Mucosa of stomach (tissue), 1 donor: ENCODE measurements at regions not wholly inside any gene's neighbourhood (a gene's known extent, or its start where the extent isn't known, plus 50 kb on each side); places are given as distances from the start of the nearest gene placed in this dataset.

ENCODE experiments used
- H3K27me3 ChIP-seq: one replicate; pipeline ENCODE4 v1.7.0; 2013; ENCODE audit warnings: mild to moderate bottlenecking, low read length; ENCODE audit not compliant: control insufficient read depth, insufficient read depth
- H3K36me3 ChIP-seq: one replicate; pipeline ENCODE4 v1.7.0; 2013; ENCODE audit warnings: low read length; ENCODE audit not compliant: control insufficient read depth, insufficient read depth
- H3K4me1 ChIP-seq: one replicate; pipeline ENCODE4 v1.7.0; 2013; ENCODE audit warnings: mild to moderate bottlenecking, low read length; ENCODE audit not compliant: control insufficient read depth, insufficient read depth
- H3K4me3 ChIP-seq: one replicate; pipeline ENCODE4 v1.7.0; 2013; ENCODE audit warnings: low read length
- H3K9ac ChIP-seq: one replicate; pipeline ENCODE4 v1.7.0; 2013; ENCODE audit warnings: mild to moderate bottlenecking, low read length, moderate library complexity
- H3K9me3 ChIP-seq: one replicate; pipeline ENCODE4 v1.7.0; 2013; ENCODE audit warnings: mild to moderate bottlenecking, low read length, moderate library complexity; ENCODE audit not compliant: control insufficient read depth
- donor health status: Pancreatic carcinoma.

DNA sequence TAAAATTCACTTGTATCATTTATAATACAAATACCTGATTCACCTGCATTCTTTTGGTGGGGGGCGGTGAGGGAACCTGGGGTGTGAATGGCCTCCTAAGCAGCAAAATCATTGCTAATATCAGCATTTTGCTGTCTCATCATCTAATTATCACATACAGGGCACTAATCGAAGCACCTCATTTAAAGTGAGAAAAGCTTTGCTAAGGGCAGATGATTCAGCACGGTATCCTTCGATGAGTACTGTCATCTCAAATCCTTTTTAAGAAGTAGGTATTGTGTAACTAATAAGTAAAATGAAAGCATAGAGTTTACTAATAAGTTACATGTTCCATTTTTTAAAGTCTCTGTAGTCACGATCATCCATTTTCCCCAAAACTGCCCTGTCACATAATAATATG, 278.1 kb upstream of the SOX5 start:
- Histone ChIP-seq H3K36me3 (no peaks in the 10 kb centered on the region), H3K27me3 (no peaks in the 10 kb centered on the region), H3K4me3 (no peak overlapping the region), H3K4me1 (peaks cover 11% of the 10 kb centered on the region), H3K9ac (no peak overlapping the region), H3K9me3 (no peaks in the 10 kb centered on the region)

DNA sequence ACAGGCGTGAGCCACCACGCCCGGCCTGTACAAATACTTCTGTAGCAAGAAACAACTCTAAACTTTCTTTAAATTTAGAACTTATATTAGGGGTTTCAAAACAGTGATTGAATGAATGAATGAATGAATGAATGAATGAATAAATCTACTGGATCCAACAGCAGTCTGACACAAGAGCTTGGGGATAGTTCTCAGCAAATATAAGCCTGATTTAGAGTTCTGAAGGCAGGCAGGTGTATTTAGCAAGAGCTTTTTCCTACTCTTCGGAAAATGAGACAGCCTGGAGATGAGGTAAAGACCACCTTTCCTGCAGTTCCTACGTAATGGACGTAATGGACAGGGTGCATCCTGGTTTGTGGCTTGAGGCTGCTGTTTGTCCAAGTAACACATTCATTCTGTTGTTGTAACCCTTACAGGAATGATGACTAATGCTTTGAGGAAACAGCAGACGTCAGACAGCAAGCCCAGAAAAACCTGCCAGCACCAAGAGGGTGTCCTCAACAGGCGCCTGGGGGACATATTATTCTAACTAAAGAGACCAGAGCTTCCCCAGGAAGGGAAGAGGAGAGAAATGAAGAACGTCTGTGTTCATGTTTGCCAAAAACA, 277.4 kb upstream of the SOX5 start:
- Histone ChIP-seq H3K4me3 (no peak overlapping the region), H3K9ac (no peak overlapping the region), H3K36me3 (no peaks in the 10 kb centered on the region), H3K4me1 (peaks cover 11% of the 10 kb centered on the region), H3K27me3 (no peaks in the 10 kb centered on the region), H3K9me3 (no peaks in the 10 kb centered on the region)

DNA sequence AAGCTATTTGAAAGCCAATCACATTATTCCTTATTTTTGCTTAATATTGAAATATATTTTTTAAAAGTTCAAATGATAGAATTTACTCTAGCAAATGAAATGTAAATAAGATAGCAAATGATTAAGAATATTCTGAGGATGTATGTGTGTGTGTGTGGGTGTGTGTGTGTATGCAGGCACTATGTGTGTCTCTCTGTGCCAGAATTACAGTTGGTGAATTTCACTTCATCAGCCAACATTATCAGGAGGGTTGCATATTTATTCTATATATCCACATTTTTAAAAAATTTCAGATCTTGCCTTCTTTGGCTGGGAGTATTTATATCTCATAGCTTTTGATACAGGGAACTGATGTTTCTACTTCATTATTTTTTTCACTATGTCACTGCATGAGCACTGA, 274.9 kb upstream of the SOX5 start:
- Histone ChIP-seq H3K4me1 (peaks cover 11% of the 10 kb centered on the region), H3K9ac (no peak overlapping the region), H3K9me3 (no peaks in the 10 kb centered on the region), H3K4me3 (no peak overlapping the region), H3K36me3 (no peaks in the 10 kb centered on the region), H3K27me3 (no peaks in the 10 kb centered on the region)

DNA sequence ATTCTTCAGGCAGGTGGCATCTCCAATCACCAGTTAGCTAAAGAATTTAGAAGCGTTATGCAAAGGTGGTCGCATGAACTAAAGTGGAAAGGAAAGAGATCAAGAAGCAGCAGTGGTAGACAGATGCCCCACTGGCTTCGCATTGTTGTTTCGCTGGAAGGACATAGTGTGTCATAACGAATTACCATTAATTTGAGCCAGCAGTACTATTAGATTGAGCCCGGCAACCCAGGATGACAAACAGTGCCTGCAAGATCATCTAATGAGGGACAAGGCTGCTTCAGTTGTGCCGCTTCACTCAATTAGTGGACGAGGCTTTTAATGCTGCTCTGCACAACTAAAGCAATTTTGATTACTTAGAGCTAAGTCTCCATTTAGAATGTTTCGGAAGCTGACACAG, 274.5 kb upstream of the SOX5 start:
- H3K4me1 ChIP-seq, result peaks cover 11% of the 10 kb centered on the region
- no peaks in the 10 kb centered on the region for H3K36me3 ChIP-seq
- H3K9ac ChIP-seq, result no peak overlapping the region
- no peak overlapping the region for H3K4me3 ChIP-seq
- no peaks in the 10 kb centered on the region for H3K9me3 ChIP-seq
- no peaks in the 10 kb centered on the region for H3K27me3 ChIP-seq

DNA sequence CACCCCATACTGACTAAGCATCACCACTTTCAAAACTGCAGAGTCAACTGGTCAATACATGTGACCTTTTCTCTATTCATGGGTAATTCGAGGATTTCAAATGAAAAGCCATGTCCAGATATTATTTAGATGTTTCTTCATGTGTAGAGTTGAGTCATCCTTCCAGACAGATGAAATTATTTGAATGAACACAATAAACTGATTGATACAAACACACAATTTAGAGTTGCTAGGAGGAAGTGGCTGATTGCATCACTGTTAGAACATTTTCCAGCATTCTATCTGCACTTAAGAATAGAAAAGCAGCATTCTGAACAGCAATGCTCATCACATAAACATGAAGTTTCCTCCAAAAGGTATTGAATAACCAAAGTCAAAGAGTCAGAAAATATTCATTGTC, 273.5 kb upstream of the SOX5 start:
- no peaks in the 10 kb centered on the region for H3K36me3 ChIP-seq
- H3K4me3 ChIP-seq, result no peak overlapping the region
- H3K9ac ChIP-seq, result no peak overlapping the region
- no peaks in the 10 kb centered on the region for H3K27me3 ChIP-seq
- peaks cover 11% of the 10 kb centered on the region for H3K4me1 ChIP-seq
- no peaks in the 10 kb centered on the region for H3K9me3 ChIP-seq

DNA sequence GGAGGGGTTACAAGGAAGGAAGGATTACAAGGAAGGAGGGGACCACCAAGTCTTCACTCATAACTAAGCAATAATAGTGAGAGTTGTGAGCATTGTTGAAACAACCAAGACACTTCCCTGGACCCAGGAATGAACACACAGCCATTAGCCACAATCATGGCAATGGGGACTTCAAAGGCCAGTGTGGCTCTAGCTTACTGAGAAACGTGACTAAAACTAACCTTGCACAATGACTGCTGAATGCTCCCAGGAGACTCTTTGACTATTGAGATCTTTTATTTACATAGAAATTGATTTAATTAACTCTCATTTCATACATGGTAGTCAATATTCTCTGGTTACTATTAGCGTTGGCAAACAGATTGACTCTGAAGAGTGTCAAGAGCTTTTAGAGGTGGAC, 263.0 kb upstream of the SOX5 start:
- Histone ChIP-seq H3K4me3 (no peak overlapping the region), H3K27me3 (no peaks in the 10 kb centered on the region), H3K4me1 (no peaks in the 10 kb centered on the region), H3K9ac (no peak overlapping the region), H3K9me3 (no peaks in the 10 kb centered on the region), H3K36me3 (no peaks in the 10 kb centered on the region)

DNA sequence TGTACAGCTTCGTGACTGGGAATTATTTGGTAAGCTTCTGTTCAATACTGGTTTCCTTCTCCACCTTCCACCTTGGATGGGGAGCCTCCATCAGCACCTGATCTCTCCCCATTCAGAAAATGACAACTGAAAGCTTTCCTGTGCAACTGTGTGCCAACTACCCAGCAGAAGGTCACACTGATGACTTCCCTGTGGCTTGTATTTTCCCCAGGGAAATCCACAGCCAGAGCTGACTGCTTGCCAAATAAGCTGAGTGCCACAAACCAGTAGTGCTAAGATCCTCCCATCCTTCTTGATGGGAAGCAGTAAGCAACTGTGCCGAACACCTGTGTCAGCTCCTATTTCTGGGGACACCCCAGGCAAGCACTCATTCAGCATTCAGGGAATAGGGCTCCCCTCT, 257.2 kb upstream of the SOX5 start:
- Histone ChIP-seq H3K9ac (no peak overlapping the region), H3K4me1 (no peaks in the 10 kb centered on the region), H3K9me3 (no peaks in the 10 kb centered on the region), H3K27me3 (no peaks in the 10 kb centered on the region), H3K4me3 (no peak overlapping the region), H3K36me3 (no peaks in the 10 kb centered on the region)

DNA sequence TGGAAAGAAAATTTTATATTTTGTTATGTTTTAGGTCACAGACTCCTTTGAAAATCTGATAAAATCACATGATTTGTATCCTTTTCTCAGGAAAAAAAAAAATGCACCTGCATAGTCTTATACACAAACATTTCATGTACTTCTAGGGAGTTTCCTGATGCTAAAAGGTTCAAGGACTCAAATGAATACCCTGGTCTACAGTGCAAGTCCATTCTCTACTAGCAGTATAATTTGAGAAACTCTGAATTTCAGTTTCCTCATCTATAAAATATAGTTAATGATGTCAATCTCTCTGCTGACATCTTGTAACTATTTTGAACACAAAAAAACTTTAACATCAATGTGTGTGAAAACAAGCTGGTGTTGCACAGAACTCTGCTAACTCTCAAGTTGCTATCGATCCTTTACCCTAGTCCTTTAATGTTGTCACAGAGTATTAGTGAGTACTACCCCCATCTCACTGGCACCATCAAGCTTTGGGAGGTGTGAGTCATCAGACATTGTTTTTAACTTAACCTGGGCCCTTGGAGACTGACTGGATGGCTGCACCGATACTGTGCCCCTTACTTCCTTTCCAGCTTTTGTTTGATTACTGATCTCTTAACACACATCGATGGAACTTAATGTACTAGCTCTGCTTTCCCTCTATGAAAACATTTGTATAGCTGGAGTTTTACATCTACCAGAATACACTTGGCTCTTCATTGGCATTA, 251.9 kb upstream of the SOX5 start:
- Histone ChIP-seq H3K27me3 (no peaks in the 10 kb centered on the region), H3K4me1 (no peaks in the 10 kb centered on the region), H3K9me3 (no peaks in the 10 kb centered on the region), H3K4me3 (no peak overlapping the region), H3K36me3 (no peaks in the 10 kb centered on the region), H3K9ac (no peak overlapping the region)

DNA sequence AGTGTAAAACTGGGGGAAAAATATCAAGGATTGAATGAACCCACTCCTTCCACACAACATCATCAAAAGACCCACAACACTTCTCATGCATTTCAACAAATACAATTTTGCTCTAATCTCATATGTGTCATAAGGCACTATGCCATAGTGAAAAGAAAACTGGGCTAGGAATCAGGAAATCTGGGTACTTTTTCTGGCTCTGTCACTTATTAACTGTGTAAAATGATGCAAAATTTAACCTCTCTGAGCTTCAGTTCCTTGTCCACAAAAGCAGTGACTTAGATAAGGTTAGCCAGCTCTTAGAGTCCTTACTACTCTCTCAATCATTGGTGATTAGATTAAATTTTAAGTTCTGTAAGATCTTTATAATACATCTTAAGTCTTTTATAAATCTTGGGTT, 250.5 kb upstream of the SOX5 start:
- no peaks in the 10 kb centered on the region for H3K27me3 ChIP-seq
- H3K4me3 ChIP-seq, result no peak overlapping the region
- H3K36me3 ChIP-seq, result no peaks in the 10 kb centered on the region
- H3K4me1 ChIP-seq, result no peaks in the 10 kb centered on the region
- H3K9me3 ChIP-seq, result no peaks in the 10 kb centered on the region
- H3K9ac ChIP-seq, result no peak overlapping the region

DNA sequence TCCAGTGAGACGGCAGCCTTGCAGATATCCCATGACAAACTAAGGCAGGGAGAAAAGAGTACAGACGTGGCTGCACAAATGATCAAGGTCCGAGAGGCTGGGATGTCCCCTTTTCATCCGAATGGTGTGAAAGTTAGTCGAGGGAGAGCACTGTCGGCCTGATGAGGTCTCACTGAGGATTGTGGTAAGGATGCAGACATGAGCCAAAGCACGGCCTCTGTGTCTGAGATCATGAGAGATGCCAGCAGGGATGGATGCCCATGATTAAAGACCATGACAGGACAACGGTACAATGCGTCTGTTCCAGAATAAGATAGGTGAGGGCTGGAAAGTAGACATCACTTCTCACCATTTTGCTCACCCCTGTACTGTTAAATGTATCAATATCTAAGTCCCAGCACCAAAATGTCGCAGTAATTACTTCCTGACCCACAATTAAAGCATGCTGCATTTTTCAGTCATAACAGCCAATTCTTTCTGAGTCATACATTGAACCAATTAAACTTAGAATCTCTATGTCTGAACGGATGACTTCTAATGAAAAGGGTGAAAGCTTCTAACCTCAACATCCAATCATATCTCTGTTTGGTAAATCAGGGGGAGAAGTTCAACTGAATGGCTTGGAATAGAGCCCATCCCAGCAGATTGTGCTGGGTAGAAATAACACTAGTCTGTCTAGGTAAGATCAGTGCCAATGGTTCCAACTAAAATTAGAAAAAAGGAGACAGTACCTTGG, 249.6 kb upstream of the SOX5 start:
- H3K4me1 ChIP-seq, result no peaks in the 10 kb centered on the region
- H3K9ac ChIP-seq, result no peak overlapping the region
- no peak overlapping the region for H3K4me3 ChIP-seq
- no peaks in the 10 kb centered on the region for H3K36me3 ChIP-seq
- no peaks in the 10 kb centered on the region for H3K27me3 ChIP-seq
- no peaks in the 10 kb centered on the region for H3K9me3 ChIP-seq

DNA sequence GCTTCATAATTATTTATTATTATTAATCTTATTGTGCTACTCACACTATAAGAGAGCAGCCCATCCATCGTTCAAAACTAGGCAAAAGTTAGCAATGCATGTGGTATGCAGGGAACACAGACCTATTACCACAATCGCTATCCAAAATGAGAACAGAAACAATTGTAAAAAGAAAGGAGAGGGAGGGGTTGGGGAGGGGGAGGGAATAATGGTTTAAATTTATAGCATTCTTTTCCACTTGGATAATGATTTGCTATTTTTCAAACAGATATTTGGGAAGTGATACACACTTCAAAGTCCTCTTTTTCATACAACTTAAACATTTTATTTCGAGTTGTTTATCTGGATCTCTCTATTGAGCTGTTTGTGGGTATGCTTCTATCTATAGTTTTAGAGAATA, 248.6 kb upstream of the SOX5 start:
- Histone ChIP-seq H3K27me3 (no peaks in the 10 kb centered on the region), H3K9ac (no peak overlapping the region), H3K9me3 (no peaks in the 10 kb centered on the region)

DNA sequence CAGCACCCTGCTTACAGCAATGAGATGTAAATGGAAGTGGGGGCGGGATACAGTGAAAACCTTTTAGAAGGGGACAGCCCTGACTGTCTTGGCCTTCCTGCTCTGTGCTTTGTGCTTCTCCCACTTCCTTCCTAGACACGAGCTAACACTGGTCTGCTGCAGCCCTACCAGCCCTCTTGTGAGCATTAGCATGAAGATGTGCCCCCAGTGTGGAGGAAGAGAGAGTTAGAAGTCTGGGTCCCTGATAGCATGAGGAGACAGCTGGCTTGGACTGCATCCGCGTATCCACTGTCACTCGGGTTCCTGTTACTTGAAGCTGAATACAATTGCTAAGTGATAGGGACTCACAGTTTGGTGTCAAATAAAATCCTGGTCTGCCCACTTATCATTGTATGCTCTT, 248.1 kb upstream of the SOX5 start:
- H3K9ac ChIP-seq, result no peak overlapping the region
- no peaks in the 10 kb centered on the region for H3K36me3 ChIP-seq
- H3K9me3 ChIP-seq, result no peaks in the 10 kb centered on the region
- no peaks in the 10 kb centered on the region for H3K4me1 ChIP-seq
- H3K27me3 ChIP-seq, result no peaks in the 10 kb centered on the region
- H3K4me3 ChIP-seq, result no peak overlapping the region

More for the DNA sequence above, 248.6 kb upstream of the SOX5 start:
- Histone ChIP-seq H3K36me3 (no peaks in the 10 kb centered on the region), H3K4me1 (no peaks in the 10 kb centered on the region), H3K4me3 (no peak overlapping the region)
